ENCODE measurements at regions not wholly inside any gene's neighbourhood (a gene's known extent, or its start where the extent isn't known, plus 50 kb on each side); places are given as distances from the start of the nearest gene placed in this dataset.

DNA sequence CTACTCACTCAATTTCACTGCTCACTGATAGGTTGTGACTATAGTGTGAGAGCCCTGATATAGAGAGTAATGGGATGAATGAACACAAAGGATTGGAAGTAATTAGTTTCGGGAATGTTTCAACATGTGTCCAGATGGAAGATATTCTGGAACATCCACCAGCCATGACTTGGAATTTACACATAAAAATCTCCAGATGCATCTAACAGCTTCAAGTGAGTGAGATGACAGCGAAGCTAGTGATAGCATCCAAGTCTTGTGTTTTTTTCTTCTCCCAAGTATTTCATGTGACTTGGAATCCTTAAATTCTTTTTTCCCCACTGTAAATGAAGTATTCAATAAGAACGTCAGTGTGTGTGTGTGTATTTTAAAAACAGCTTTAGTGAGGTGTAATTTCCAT, 82.1 kb downstream of the CLDN34 start:
- H3K27ac Mint-ChIP-seq: no peak overlapping the region
- peaks cover 22% of the 10 kb centered on the region for H3K4me1 Mint-ChIP-seq (ENCODE audit: low read depth)
- no peak for ATAC-seq
- ChIA-PET POLR2A (no interaction called here), CTCF (no interaction called here)
- DNase-seq: no peak
- no peaks in the 10 kb centered on the region for H3K27me3 Mint-ChIP-seq (ENCODE audit: low read depth)
- H3K9me3 Mint-ChIP-seq (ENCODE audit: insufficient read depth): no peaks in the 10 kb centered on the region
- no peak overlapping the region for H3K4me3 Mint-ChIP-seq
- no peaks in the 10 kb centered on the region for H3K36me3 Mint-ChIP-seq (ENCODE audit: low read depth)

DNA sequence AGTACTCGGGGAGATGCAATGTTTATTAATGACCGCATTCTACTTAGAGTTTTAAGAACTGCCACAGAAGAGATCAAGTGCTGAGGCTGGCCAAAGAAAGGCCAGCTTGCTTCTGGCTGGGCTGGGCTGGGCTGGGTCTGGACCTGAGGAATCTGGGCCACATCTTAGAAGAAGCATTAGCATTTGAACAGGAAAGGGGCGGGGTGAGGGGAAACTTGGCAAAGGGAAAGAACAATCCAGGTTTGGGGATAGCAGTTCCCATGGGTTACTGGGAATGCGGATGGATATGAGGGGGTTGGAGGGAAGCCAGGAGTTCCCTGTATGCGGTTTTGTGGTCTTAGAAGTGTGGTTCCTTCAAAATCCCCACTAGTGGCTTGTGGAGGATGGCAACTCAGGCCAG, 83.3 kb downstream of the CLDN34 start:
- peaks cover 22% of the 10 kb centered on the region for H3K4me1 Mint-ChIP-seq (ENCODE audit: low read depth)
- CTCF ChIA-PET: no interaction called here
- POLR2A ChIA-PET: no interaction called here
- H3K27ac Mint-ChIP-seq: no peak overlapping the region
- H3K36me3 Mint-ChIP-seq (ENCODE audit: low read depth): peaks cover 2% of the 10 kb centered on the region
- ATAC-seq (no peak), DNase-seq (no peak)
- H3K4me3 Mint-ChIP-seq: no peak overlapping the region
- H3K9me3 Mint-ChIP-seq (ENCODE audit: insufficient read depth): no peaks in the 10 kb centered on the region
- H3K27me3 Mint-ChIP-seq (ENCODE audit: low read depth): no peaks in the 10 kb centered on the region

DNA sequence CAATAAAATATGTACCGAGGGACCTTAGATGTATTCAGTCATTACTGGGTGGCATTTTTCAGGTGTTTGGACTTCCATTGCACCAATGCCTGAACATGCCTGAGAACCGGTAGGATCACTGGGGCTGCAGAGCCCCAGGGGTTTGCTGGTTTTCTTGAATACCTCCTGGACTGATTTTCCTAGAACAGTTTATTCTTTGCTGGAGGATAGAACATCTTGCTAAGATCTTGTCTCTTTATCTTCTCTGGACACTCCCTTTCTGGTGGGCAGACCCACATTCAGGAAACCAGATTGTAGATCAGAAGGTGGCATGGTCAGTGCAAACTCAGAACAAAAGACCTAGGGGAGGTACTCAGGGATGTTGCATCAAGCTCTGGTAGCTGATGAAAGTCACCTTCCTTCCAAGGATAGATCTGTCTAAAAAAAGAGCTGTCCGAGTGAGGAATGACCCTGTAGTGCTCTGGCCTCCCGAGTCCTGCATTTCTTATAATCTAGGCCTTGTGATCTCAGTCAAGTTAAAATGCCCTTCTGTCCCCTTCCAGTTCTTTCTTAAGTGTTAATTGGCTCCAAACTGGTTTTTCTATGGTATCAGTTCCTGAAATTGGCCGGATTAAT, 84.8 kb downstream of the CLDN34 start:
- H3K4me1 Mint-ChIP-seq (ENCODE audit: low read depth): peaks cover 22% of the 10 kb centered on the region
- CTCF ChIA-PET: no interaction called here
- peaks cover 2% of the 10 kb centered on the region for H3K36me3 Mint-ChIP-seq (ENCODE audit: low read depth)
- DNase-seq (no peak), ATAC-seq (no peak)
- no peak overlapping the region for H3K27ac Mint-ChIP-seq
- no peak overlapping the region for H3K4me3 Mint-ChIP-seq
- POLR2A ChIA-PET: no interaction called here
- H3K9me3 Mint-ChIP-seq (ENCODE audit: insufficient read depth): no peaks in the 10 kb centered on the region
- H3K27me3 Mint-ChIP-seq (ENCODE audit: low read depth): no peaks in the 10 kb centered on the region

DNA sequence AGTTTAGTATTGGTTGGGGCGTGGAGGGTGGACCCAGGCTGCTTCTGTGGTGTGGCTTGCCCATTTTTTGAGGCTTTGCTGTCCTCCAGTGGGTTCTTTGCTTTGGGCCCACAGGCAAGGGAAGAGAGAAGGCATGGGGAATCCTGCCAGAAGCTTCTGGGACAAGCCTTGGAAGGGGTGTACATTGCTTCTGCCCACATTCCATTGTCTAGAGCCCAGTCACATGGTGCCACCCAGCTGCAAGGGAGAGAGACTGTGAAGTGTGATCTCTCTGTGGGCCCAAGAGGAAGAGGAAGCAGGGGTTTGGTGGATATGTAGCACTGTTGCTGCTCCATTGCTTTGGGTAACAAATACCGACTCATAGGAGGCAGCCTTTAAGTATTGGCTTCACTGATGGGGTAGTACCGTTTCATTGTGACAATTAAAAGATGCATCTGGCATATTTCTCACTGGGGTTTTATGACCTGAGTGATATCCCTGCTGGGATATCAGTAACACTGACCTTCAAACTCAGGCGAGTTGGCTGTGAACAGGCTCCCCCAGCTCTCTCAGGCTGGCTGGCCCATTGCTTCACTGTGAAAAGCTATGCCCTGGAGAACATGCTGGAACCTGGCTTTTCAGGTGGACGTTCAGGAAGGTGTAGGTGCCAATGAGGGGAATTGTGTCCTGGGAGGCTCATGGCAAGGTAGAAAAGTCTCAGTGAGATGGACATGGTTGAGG, 85.9 kb downstream of the CLDN34 start:
- no peak overlapping the region for H3K27ac Mint-ChIP-seq
- peaks cover 22% of the 10 kb centered on the region for H3K4me1 Mint-ChIP-seq (ENCODE audit: low read depth)
- H3K9me3 Mint-ChIP-seq (ENCODE audit: insufficient read depth): no peaks in the 10 kb centered on the region
- H3K36me3 Mint-ChIP-seq (ENCODE audit: low read depth): peaks cover 2% of the 10 kb centered on the region
- CTCF ChIA-PET: interaction anchor here (0.6 kb wide), 1 partner anchor 181 kb away, joined by 3 read pairs; no protein-coding TSS in a partner anchor
- DNase-seq (no peak), ATAC-seq (no peak)
- POLR2A ChIA-PET: no interaction called here
- no peak overlapping the region for H3K4me3 Mint-ChIP-seq
- no peaks in the 10 kb centered on the region for H3K27me3 Mint-ChIP-seq (ENCODE audit: low read depth)

DNA sequence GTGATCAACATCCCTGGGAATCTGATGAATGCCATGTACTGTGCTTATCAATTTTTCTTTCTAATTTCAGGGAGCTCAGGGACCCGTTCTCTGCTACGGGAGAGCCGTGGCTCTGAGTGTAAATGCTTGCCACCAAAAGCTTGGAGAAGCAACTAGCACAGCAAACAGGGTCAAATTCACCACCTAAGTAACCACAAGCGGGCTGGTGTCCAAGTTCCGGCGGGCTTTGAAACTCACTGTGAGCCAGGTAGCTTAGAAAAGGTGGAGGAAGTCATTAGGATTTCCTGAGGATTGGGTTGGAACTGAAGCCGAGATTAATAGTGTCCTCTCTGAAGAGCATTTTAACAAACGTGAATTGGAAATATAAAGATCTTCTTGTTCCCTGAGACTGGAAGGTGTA, 87.2 kb downstream of the CLDN34 start:
- Mint-ChIP-seq H3K9me3 (ENCODE audit: insufficient read depth) (no peaks in the 10 kb centered on the region), H3K36me3 (ENCODE audit: low read depth) (peaks cover 2% of the 10 kb centered on the region), H3K4me3 (no peak overlapping the region), H3K4me1 (ENCODE audit: low read depth) (peaks cover 28% of the 10 kb centered on the region), H3K27ac (no peak overlapping the region), H3K27me3 (ENCODE audit: low read depth) (no peaks in the 10 kb centered on the region)
- DNase-seq: no peak
- no peak for ATAC-seq
- ChIA-PET CTCF (no interaction called here), POLR2A (no interaction called here)

DNA sequence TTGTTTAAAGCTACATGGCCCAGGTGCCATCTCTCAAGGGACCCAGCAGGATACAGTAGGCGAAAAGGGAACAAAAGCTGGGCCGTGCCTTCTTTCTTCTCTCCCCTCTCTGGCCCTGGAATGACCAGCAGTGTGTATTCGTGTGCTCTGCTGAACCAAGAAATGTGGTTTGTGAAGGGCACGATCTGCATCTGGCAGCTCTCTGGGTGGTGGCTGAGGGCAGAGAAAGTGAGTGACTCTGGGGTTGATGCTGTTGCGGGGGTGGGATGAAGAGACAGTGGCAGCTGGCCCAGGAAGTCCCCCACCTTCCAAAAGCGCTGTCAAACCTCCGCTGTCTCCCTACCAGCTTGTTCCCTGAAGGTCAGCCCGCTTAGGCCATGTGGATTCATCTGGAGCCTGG, 88.3 kb downstream of the CLDN34 start:
- peaks cover 24% of the 10 kb centered on the region for H3K4me1 Mint-ChIP-seq (ENCODE audit: low read depth)
- ChIA-PET CTCF (no interaction called here), POLR2A (interaction anchor here (0.7 kb wide), 1 partner anchor 32 kb away, joined by 3 read pairs; no protein-coding TSS in a partner anchor)
- peaks cover 2% of the 10 kb centered on the region for H3K36me3 Mint-ChIP-seq (ENCODE audit: low read depth)
- no peaks in the 10 kb centered on the region for H3K27me3 Mint-ChIP-seq (ENCODE audit: low read depth)
- no peaks in the 10 kb centered on the region for H3K9me3 Mint-ChIP-seq (ENCODE audit: insufficient read depth)
- H3K27ac Mint-ChIP-seq: no peak overlapping the region
- no peak for ATAC-seq
- no peak for DNase-seq
- no peak overlapping the region for H3K4me3 Mint-ChIP-seq

DNA sequence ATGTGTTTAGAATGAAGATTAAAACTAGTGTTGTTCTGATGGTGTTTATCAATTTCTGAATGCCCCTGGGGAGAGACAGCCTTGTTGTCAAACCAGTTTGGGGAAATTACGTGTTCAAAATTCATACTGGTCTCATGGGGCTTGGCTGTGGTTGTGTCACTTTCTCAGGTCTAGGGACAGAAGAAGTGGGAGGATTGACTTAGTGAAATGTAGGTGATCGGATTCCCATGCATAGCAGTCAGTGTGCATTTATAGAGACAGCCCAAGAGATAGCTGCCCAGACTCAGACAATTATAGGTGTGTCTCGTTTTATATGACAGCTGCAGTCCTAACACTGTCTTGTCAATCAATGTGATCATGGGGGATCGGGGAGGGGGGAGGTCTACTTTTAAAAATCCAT, 94.4 kb upstream of the CLCN4 start:
- CTCF ChIA-PET: no interaction called here
- peaks cover 6% of the 10 kb centered on the region for H3K36me3 Mint-ChIP-seq (ENCODE audit: low read depth)
- H3K4me1 Mint-ChIP-seq (ENCODE audit: low read depth): peaks cover 6% of the 10 kb centered on the region
- ATAC-seq (no peak), DNase-seq (no peak)
- POLR2A ChIA-PET: no interaction called here
- no peaks in the 10 kb centered on the region for H3K27me3 Mint-ChIP-seq (ENCODE audit: low read depth)
- no peak overlapping the region for H3K4me3 Mint-ChIP-seq
- no peak overlapping the region for H3K27ac Mint-ChIP-seq
- H3K9me3 Mint-ChIP-seq (ENCODE audit: insufficient read depth): no peaks in the 10 kb centered on the region

DNA sequence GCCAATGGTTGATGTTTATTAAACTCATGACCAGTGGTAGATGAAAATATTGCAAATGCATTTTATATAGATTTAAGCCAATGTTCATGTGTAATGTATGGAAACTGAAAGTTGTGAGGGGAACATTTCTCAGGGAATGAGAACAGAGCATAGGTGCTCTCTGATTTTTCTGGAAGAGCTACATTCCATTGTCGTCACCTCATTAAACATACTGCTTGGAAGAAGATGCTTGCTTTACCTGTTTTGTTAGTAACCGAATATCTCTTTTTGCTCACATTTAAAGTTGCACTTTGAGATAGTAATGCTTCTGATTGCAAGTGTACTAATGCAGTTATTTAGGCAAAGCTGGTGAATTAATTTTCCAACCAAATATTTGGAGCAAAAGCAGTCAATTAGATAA, 93.8 kb upstream of the CLCN4 start:
- no peak overlapping the region for H3K27ac Mint-ChIP-seq
- H3K9me3 Mint-ChIP-seq (ENCODE audit: insufficient read depth): no peaks in the 10 kb centered on the region
- no peak for DNase-seq
- H3K27me3 Mint-ChIP-seq (ENCODE audit: low read depth): no peaks in the 10 kb centered on the region
- H3K4me3 Mint-ChIP-seq: no peak overlapping the region
- ChIA-PET CTCF (no interaction called here), POLR2A (no interaction called here)
- peaks cover 6% of the 10 kb centered on the region for H3K4me1 Mint-ChIP-seq (ENCODE audit: low read depth)
- H3K36me3 Mint-ChIP-seq (ENCODE audit: low read depth): peaks cover 11% of the 10 kb centered on the region
- no peak for ATAC-seq

DNA sequence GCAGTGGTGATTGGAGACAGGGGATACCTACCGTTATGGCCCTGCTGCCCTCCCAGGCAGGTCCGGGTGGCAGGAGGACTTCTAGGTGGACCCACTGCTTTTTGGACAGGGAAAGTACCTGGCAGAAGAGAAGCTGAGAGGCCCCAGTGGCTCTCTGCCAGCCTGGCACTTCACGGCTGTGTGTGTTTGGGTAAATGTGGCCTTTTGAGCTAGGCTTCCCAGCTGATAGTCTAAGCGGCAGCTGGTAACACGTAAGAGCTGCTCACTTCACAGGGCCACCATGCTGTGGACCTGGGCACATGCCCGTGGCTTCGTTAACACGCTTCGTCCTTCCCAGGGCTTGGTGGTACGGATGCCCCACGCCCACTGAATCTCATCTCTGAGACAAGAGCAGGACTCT, 92.0 kb upstream of the CLCN4 start:
- peaks cover 16% of the 10 kb centered on the region for H3K36me3 Mint-ChIP-seq (ENCODE audit: low read depth)
- H3K27ac Mint-ChIP-seq: no peak overlapping the region
- no peaks in the 10 kb centered on the region for H3K27me3 Mint-ChIP-seq (ENCODE audit: low read depth)
- no peaks in the 10 kb centered on the region for H3K4me1 Mint-ChIP-seq (ENCODE audit: low read depth)
- H3K9me3 Mint-ChIP-seq (ENCODE audit: insufficient read depth): no peaks in the 10 kb centered on the region
- ChIA-PET POLR2A (no interaction called here), CTCF (no interaction called here)
- DNase-seq: no peak
- H3K4me3 Mint-ChIP-seq: no peak overlapping the region
- ATAC-seq: no peak

DNA sequence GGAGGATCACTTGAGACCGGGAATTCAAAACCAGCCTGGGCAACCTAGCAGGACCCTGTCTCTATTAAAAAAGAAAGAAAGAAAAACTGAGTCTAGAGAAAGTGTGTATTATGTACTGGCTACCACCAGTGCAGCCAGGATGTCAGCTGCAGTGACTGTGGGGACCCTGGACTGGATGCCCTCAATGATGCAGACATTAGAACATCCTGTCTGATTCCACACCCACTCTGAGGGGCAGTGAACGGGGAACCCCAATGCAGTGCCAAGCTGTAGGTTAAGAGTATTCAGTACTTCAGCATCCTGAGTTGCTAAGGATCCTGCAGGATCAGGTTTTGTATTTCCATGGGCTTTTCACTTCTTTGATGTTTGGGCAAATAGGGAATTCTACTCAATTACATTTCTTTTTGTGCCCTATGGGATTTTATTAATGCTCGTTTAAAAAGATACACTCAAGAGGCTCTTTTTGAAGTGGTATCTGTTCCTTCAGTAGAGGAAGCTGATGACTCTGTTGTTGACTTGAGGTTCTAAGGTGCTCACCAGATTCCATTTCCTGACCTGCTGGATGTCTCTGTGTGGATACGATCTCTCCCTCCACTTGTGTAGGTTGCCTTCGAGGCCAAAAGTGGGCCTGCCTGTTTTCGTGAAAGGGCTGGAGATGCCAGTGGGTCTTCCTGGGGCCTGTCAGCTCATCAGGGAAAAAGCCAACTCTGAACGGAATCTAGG, 85.9 kb upstream of the CLCN4 start:
- no peaks in the 10 kb centered on the region for H3K9me3 Mint-ChIP-seq (ENCODE audit: insufficient read depth)
- peaks cover 16% of the 10 kb centered on the region for H3K36me3 Mint-ChIP-seq (ENCODE audit: low read depth)
- ATAC-seq (no peak), DNase-seq (no peak)
- no peak overlapping the region for H3K4me3 Mint-ChIP-seq
- no peaks in the 10 kb centered on the region for H3K27me3 Mint-ChIP-seq (ENCODE audit: low read depth)
- H3K4me1 Mint-ChIP-seq (ENCODE audit: low read depth): peaks cover 13% of the 10 kb centered on the region
- CTCF ChIA-PET: interaction anchor here (1.0 to 1.5 kb wide), 3 partner anchors 48 to 74 kb away, joined by 3 read pairs; no protein-coding TSS in a partner anchor
- H3K27ac Mint-ChIP-seq: peak overlapping the region; percentile 25
- POLR2A ChIA-PET: interaction anchor here (0.6 kb wide), 1 partner anchor 9 kb away, joined by 3 read pairs; no protein-coding TSS in a partner anchor

DNA sequence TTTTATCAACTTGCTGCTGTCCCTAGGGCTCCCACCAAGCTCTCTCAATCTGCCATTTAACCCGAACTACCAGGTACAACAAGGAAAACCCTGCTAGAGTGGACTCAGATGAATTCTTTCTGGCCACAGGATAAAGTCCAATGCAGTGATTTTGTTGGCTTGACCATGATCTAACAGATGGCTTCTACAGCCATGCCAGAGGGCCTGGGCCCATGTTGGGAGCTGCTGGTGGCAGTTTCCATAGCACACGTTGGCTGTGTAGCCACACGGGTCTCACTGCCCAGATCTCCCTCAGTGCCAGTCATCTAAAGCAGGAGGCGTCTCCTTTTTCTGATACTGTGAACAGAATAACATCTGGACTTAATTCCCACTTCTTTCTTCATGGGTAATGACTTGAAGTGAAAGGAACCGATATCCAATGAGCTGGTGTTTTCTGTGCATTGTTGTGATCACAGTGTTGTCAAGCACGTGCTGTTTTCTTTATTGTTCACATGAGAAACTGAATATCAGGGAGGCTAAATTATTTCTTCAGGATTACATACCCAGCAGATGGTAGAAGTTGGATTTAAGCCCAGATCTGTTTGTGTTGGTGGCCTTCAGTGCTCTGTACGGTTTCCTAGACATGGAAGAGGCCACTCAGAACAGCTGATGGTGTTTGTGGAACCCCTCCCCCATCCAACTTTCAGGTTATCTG, 85.2 kb upstream of the CLCN4 start:
- no peak for ATAC-seq
- DNase-seq: no peak
- Mint-ChIP-seq H3K27ac (no peak overlapping the region), H3K4me3 (no peak overlapping the region), H3K27me3 (ENCODE audit: low read depth) (no peaks in the 10 kb centered on the region), H3K36me3 (ENCODE audit: low read depth) (peaks cover 15% of the 10 kb centered on the region), H3K4me1 (ENCODE audit: low read depth) (peaks cover 13% of the 10 kb centered on the region), H3K9me3 (ENCODE audit: insufficient read depth) (no peaks in the 10 kb centered on the region)
- CTCF ChIA-PET: interaction anchor here (1.0 to 1.2 kb wide), 2 partner anchors 47 to 68 kb away, joined by 3 read pairs; no protein-coding TSS in a partner anchor
- POLR2A ChIA-PET: interaction anchor here (0.6 kb wide), 1 partner anchor 10 kb away, joined by 3 read pairs; no protein-coding TSS in a partner anchor
